ENCODE measurements at regions not wholly inside any gene's neighbourhood (a gene's known extent, or its start where the extent isn't known, plus 50 kb on each side); places are given as distances from the start of the nearest gene placed in this dataset.

GRCh38 chr11:119519796-119520195 lies 96.8 kb upstream of the THY1 start:
- no peaks in the 10 kb centered on the region for H3K4me1 Mint-ChIP-seq (ENCODE audit: low read depth)
- H3K27me3 Mint-ChIP-seq = peaks cover 26% of the 10 kb centered on the region
- no peak for TF ChIP-seq CTCF (IDR thresholded peaks at IDR 0.05; ENCODE audit: unreplicated experiment)
- DNase-seq (ENCODE audit: low spot score, unreplicated experiment) = no peak
- H3K36me3 Mint-ChIP-seq (ENCODE audit: insufficient read depth) = no peaks in the 10 kb centered on the region
- H3K4me3 Mint-ChIP-seq (ENCODE audit: low read depth) = no peak overlapping the region
- no peak overlapping the region for H3K27ac Mint-ChIP-seq
- no peaks in the 10 kb centered on the region for H3K9me3 Mint-ChIP-seq (ENCODE audit: low read depth)

GRCh38 chr11:119518746-119519730 lies 96.1 kb upstream of the THY1 start:
- H3K9me3 Mint-ChIP-seq (ENCODE audit: low read depth) = no peaks in the 10 kb centered on the region
- no peak overlapping the region for H3K27ac Mint-ChIP-seq
- TF ChIP-seq CTCF (IDR thresholded peaks at IDR 0.05; ENCODE audit: unreplicated experiment) = no peak
- no peaks in the 10 kb centered on the region for H3K36me3 Mint-ChIP-seq (ENCODE audit: insufficient read depth)
- DNase-seq (ENCODE audit: low spot score, unreplicated experiment) = peak; percentile 63
- peaks cover 22% of the 10 kb centered on the region for H3K27me3 Mint-ChIP-seq
- no peaks in the 10 kb centered on the region for H3K4me1 Mint-ChIP-seq (ENCODE audit: low read depth)
- H3K4me3 Mint-ChIP-seq (ENCODE audit: low read depth) = no peak overlapping the region

- Mint-ChIP-seq H3K4me1 (ENCODE audit: low read depth) (no peaks in the 10 kb centered on the region), H3K27ac (no peak overlapping the region), H3K36me3 (ENCODE audit: insufficient read depth) (no peaks in the 10 kb centered on the region), H3K9me3 (ENCODE audit: low read depth) (no peaks in the 10 kb centered on the region), H3K4me3 (ENCODE audit: low read depth) (no peak overlapping the region), H3K27me3 (peaks cover 19% of the 10 kb centered on the region)
- no peak for TF ChIP-seq CTCF (IDR thresholded peaks at IDR 0.05; ENCODE audit: unreplicated experiment)
- no peak for DNase-seq (ENCODE audit: low spot score, unreplicated experiment)
Observed at GRCh38 chr11:119515771-119516400, 92.9 kb upstream of the THY1 start.

GRCh38 chr11:119513806-119514170 lies 90.8 kb upstream of the THY1 start:
- H3K27me3 Mint-ChIP-seq = peaks cover 19% of the 10 kb centered on the region
- DNase-seq (ENCODE audit: low spot score, unreplicated experiment) = no peak
- H3K9me3 Mint-ChIP-seq (ENCODE audit: low read depth) = no peaks in the 10 kb centered on the region
- H3K36me3 Mint-ChIP-seq (ENCODE audit: insufficient read depth) = no peaks in the 10 kb centered on the region
- no peak overlapping the region for H3K27ac Mint-ChIP-seq
- no peak for TF ChIP-seq CTCF (IDR thresholded peaks at IDR 0.05; ENCODE audit: unreplicated experiment)
- no peaks in the 10 kb centered on the region for H3K4me1 Mint-ChIP-seq (ENCODE audit: low read depth)
- no peak overlapping the region for H3K4me3 Mint-ChIP-seq (ENCODE audit: low read depth)

- TF ChIP-seq CTCF (IDR thresholded peaks at IDR 0.05; ENCODE audit: unreplicated experiment) = no peak
- H3K36me3 Mint-ChIP-seq (ENCODE audit: insufficient read depth) = no peaks in the 10 kb centered on the region
Observed at GRCh38 chr11:119513131-119513805, 90.3 kb upstream of the THY1 start.

More at GRCh38 chr11:119513131-119513805, 90.3 kb upstream of the THY1 start:
- DNase-seq (ENCODE audit: low spot score, unreplicated experiment) = no peak
- no peak overlapping the region for H3K27ac Mint-ChIP-seq
- no peaks in the 10 kb centered on the region for H3K9me3 Mint-ChIP-seq (ENCODE audit: low read depth)
- H3K27me3 Mint-ChIP-seq = peaks cover 18% of the 10 kb centered on the region
- H3K4me3 Mint-ChIP-seq (ENCODE audit: low read depth) = no peak overlapping the region
- H3K4me1 Mint-ChIP-seq (ENCODE audit: low read depth) = no peaks in the 10 kb centered on the region

Measured in progenitor cell of endocrine pancreas (in vitro differentiated cells).